H1 (cell line): ENCODE measurements at regions not wholly inside any gene's neighbourhood (a gene's known extent, or its start where the extent isn't known, plus 50 kb on each side); places are given as distances from the start of the nearest gene placed in this dataset.

Experiments used
- CTCF ChIA-PET: fragments of 300-600 bp; sonication (Branson Sonifier 250); formaldehyde crosslinking; loops from one replicate; lab custom pipeline; 2021; ENCODE audit not compliant: partially characterized antibody; lab: Charles Lee
- POLR2A ChIA-PET: fragments of 300-600 bp; sonication (Branson Sonifier 250); formaldehyde crosslinking; loops from one replicate; lab custom pipeline; 2021; ENCODE audit warnings: inconsistent platforms; ENCODE audit not compliant: partially characterized antibody; lab: Charles Lee
- DNase-seq, 2 experiments: peaks; one replicate each; pipeline versions ENCODE4 v3.0.0 to v3.0.0-alpha.2; 2010 to 2022; ENCODE audit warnings: low spot score in 2 of 2, low read depth in 1 of 2, mixed read lengths in 1 of 2
- FAIRE-seq: peaks from 2 replicates; lab custom pipeline; 2011; peaks lifted over from hg19 to GRCh38; lab: Jason Lieb, UNC
- H2AFZ ChIP-seq: 2 replicates; pipeline ENCODE4 v1.8.1; 2012; ENCODE audit warnings: low read length, inconsistent platforms
- H2AK5ac ChIP-seq: 2 replicates; pipeline ENCODE4 v1.6.1; 2013; ENCODE audit warnings: low read depth, low read length
- H2BK120ac ChIP-seq: replicated peaks from 2 replicates; pipeline ENCODE3; 2013; ENCODE audit warnings: low read depth, low read length, inconsistent platforms
- H2BK12ac ChIP-seq: 2 replicates; pipeline ENCODE4 v1.6.1; 2013; ENCODE audit warnings: low read depth, low read length
- H2BK15ac ChIP-seq: 2 replicates; pipeline ENCODE4 v1.6.1; 2013; ENCODE audit warnings: low read length
- H2BK20ac ChIP-seq: 2 replicates; pipeline ENCODE4 v1.6.1; 2013; ENCODE audit warnings: low read length
- H2BK5ac ChIP-seq: 2 replicates; pipeline ENCODE4 v1.6.1; 2013; ENCODE audit warnings: low read depth, low read length
- H3K14ac ChIP-seq: 2 replicates; pipeline ENCODE4 v1.6.1; 2013; ENCODE audit warnings: inconsistent platforms; ENCODE audit not compliant: insufficient read length
- H3K18ac ChIP-seq: 2 replicates; pipeline ENCODE4 v1.6.1; 2013; ENCODE audit warnings: low read length; ENCODE audit errors: extremely low read depth
- H3K23ac ChIP-seq: 2 replicates; pipeline ENCODE4 v1.6.1; 2013; ENCODE audit warnings: inconsistent platforms; ENCODE audit not compliant: insufficient read length
- H3K23me2 ChIP-seq: 2 replicates; pipeline ENCODE4 v1.6.1; 2013; ENCODE audit warnings: low read depth, low read length
- H3K27ac ChIP-seq: 2 replicates; pipeline ENCODE4 v1.6.1; 2011; ENCODE audit warnings: low read depth, low read length, inconsistent platforms
- H3K27me3 ChIP-seq, 4 experiments: replicated peaks in 1 of 4; 1 replicate in 1 of 4; 2 replicates in 3 of 4; pipeline versions ENCODE4 v1.6.1 to v1.8.1; 2011 to 2013; ENCODE audit warnings: low read length in 3 of 4, mild to moderate bottlenecking in 3 of 4, inconsistent platforms in 2 of 4, mixed read lengths in 2 of 4, moderate library complexity in 1 of 4; ENCODE audit not compliant: control insufficient read depth in 3 of 4, insufficient read depth in 3 of 4; ENCODE audit errors: extremely low read depth in 1 of 4
- H3K36me3 ChIP-seq, 4 experiments: 2 replicates each; pipeline versions ENCODE4 v1.6.1 to v1.8.1; 2011 to 2013; ENCODE audit warnings: mild to moderate bottlenecking in 4 of 4, low read length in 3 of 4, moderate library complexity in 2 of 4, control low read depth in 1 of 4, inconsistent platforms in 1 of 4; ENCODE audit not compliant: insufficient read depth in 4 of 4, control insufficient read depth in 2 of 4
- H3K4ac ChIP-seq: replicated peaks from 2 replicates; pipeline ENCODE3; 2013; ENCODE audit warnings: low read length, low read depth, mixed read lengths, inconsistent platforms; ENCODE audit not compliant: insufficient read length
- H3K4me1 ChIP-seq, 4 experiments: replicated peaks in 1 of 4; 1 replicate in 1 of 4; 2 replicates in 3 of 4; pipeline versions ENCODE4 v1.6.1 to v1.8.1; 2011 to 2013; ENCODE audit warnings: low read length in 3 of 4, inconsistent platforms in 2 of 4, mixed read lengths in 1 of 4; ENCODE audit not compliant: insufficient read depth in 4 of 4, control insufficient read depth in 3 of 4
- H3K4me2 ChIP-seq, 2 experiments: 2 replicates each; pipeline versions ENCODE4 v1.6.1 to v1.8.1; 2011 to 2013; ENCODE audit warnings: low read depth in 2 of 2, low read length in 2 of 2, control low read depth in 1 of 2, inconsistent platforms in 1 of 2, mild to moderate bottlenecking in 1 of 2; ENCODE audit not compliant: insufficient read depth in 1 of 2
- H3K4me3 ChIP-seq, 4 experiments: fragments of 200-600, 300-600 bp in 1 of 4; sonication (generic), shearing (Covaris generic), sonication (Bioruptor Twin) in 1 of 4; 2 replicates each; pipeline versions ENCODE4 v1.5.1 to v1.8.1; 2011 to 2016; ENCODE audit warnings: low read length in 4 of 4, low read depth in 3 of 4, control low read depth in 2 of 4, inconsistent platforms in 2 of 4, mild to moderate bottlenecking in 2 of 4, mixed read lengths in 1 of 4, moderate library complexity in 1 of 4; ENCODE audit not compliant: insufficient read depth in 2 of 4; ENCODE audit errors: extremely low read depth in 1 of 4
- H3K56ac ChIP-seq: replicated peaks from 2 replicates; pipeline ENCODE3; 2013; ENCODE audit warnings: low read depth, mild to moderate bottlenecking, mixed read lengths, low read length, inconsistent platforms; ENCODE audit not compliant: insufficient read length
- H3K79me1 ChIP-seq: 2 replicates; pipeline ENCODE4 v1.6.1; 2013; ENCODE audit warnings: low read depth, low read length, control low read depth
- H3K79me2 ChIP-seq, 2 experiments: 2 replicates each; pipeline versions ENCODE4 v1.6.1 to v1.8.1; 2012 to 2013; ENCODE audit warnings: low read length in 2 of 2, mild to moderate bottlenecking in 2 of 2, inconsistent platforms in 1 of 2; ENCODE audit not compliant: insufficient read depth in 2 of 2, control insufficient read depth in 1 of 2
- H3K9ac ChIP-seq, 4 experiments: replicated peaks in 1 of 4; 1 replicate in 1 of 4; 2 replicates in 3 of 4; pipeline versions ENCODE4 v1.6.1 to v1.8.1; 2011 to 2013; ENCODE audit warnings: low read depth in 3 of 4, low read length in 3 of 4, control low read depth in 2 of 4, mild to moderate bottlenecking in 2 of 4, moderate library complexity in 2 of 4, inconsistent platforms in 1 of 4; ENCODE audit errors: extremely low read depth in 1 of 4
- H3K9me3 ChIP-seq, 2 experiments: 2 replicates each; pipeline versions ENCODE4 v1.6.1 to v1.8.1; 2012 to 2013; ENCODE audit warnings: mild to moderate bottlenecking in 2 of 2, moderate library complexity in 2 of 2, control low read depth in 1 of 2, inconsistent platforms in 1 of 2, low read depth in 1 of 2, low read length in 1 of 2, mixed read lengths in 1 of 2; ENCODE audit not compliant: insufficient read depth in 2 of 2
- H4K20me1 ChIP-seq, 2 experiments: replicated peaks in 1 of 2; 2 replicates each; pipeline versions ENCODE3 to v1.8.1; 2011 to 2013; ENCODE audit warnings: inconsistent platforms in 2 of 2, low read length in 2 of 2, mild to moderate bottlenecking in 1 of 2; ENCODE audit not compliant: insufficient read depth in 2 of 2, control insufficient read depth in 1 of 2
- H4K5ac ChIP-seq: 2 replicates; pipeline ENCODE4 v1.6.1; 2013; ENCODE audit warnings: low read length, low read depth, mixed read lengths, inconsistent platforms; ENCODE audit not compliant: insufficient read length
- H4K8ac ChIP-seq: 2 replicates; pipeline ENCODE4 v1.8.0; 2013; ENCODE audit warnings: mild to moderate bottlenecking, moderate library complexity, low read length, inconsistent platforms; ENCODE audit not compliant: insufficient read depth; ENCODE audit errors: extremely low read depth
- H4K91ac ChIP-seq: replicated peaks from 2 replicates; pipeline ENCODE3; 2013; ENCODE audit warnings: low read length, mixed read lengths, inconsistent platforms; ENCODE audit not compliant: insufficient read length
- HDAC6 ChIP-seq: IDR thresholded peaks from one replicate; pipeline ENCODE4 v1.7.1; 2012; ENCODE audit warnings: low read depth, mild to moderate bottlenecking, inconsistent platforms, low read length, moderate library complexity
- KDM5A ChIP-seq: fragments of 200-600 bp; IDR thresholded peaks from 2 replicates; pipeline ENCODE4 v1.7.1; 2012; ENCODE audit warnings: mild to moderate bottlenecking, low read length, inconsistent platforms, mixed read lengths
- RAD21 ChIP-seq, 2 experiments: IDR thresholded peaks in 1 of 2; conservative IDR thresholded peaks in 1 of 2; 2 replicates each; pipeline ENCODE4 v1.6.1; 2011; ENCODE audit warnings: low read depth in 2 of 2, low read length in 2 of 2, improper control_type of control experiment in 1 of 2, inconsistent platforms in 1 of 2, mild to moderate bottlenecking in 1 of 2, moderate library complexity in 1 of 2
- SIRT6 ChIP-seq: IDR thresholded peaks from one replicate; pipeline ENCODE4 v1.7.1; 2012; ENCODE audit warnings: low read length, inconsistent platforms
- TAF1 ChIP-seq: IDR thresholded peaks from 2 replicates; pipeline ENCODE4 v1.6.1; 2011; ENCODE audit warnings: mild to moderate bottlenecking, low read depth, low read length
- TBP ChIP-seq: IDR thresholded peaks from 2 replicates; pipeline ENCODE4 v1.6.1; 2011; ENCODE audit warnings: low read depth, low read length, improper control_type of control experiment
- TCF12 ChIP-seq: IDR thresholded peaks from 2 replicates; pipeline ENCODE4 v1.6.1; 2011; ENCODE audit warnings: low read depth, mild to moderate bottlenecking, low read length
- WGBS, 2 experiments: shearing (Covaris generic) in 1 of 2; methylation state at CpG; one replicate each; pipeline versions ENCODE4 v1.1.6 to v1.1.7; 2013 to 2015; ENCODE audit warnings: low lambda C conversion rate in 2 of 2, mixed read lengths in 2 of 2, inconsistent platforms in 1 of 2, low coverage in 1 of 2, missing lambda C conversion rate in 1 of 2; ENCODE audit not compliant: insufficient replicate concordance in 2 of 2, insufficient coverage in 1 of 2, insufficient read length in 1 of 2; ENCODE audit errors: extremely low coverage in 1 of 2, missing lambda C conversion rate in 1 of 2; 5-methylcytosine and 5-hydroxymethylcytosine counted together
- TF ChIP-seq, protein P1 (sequence below): IDR thresholded peaks from 2 replicates; pipeline ENCODE4 v1.6.1; 2012; ENCODE audit warnings: low read length, inconsistent platforms

DNA sequence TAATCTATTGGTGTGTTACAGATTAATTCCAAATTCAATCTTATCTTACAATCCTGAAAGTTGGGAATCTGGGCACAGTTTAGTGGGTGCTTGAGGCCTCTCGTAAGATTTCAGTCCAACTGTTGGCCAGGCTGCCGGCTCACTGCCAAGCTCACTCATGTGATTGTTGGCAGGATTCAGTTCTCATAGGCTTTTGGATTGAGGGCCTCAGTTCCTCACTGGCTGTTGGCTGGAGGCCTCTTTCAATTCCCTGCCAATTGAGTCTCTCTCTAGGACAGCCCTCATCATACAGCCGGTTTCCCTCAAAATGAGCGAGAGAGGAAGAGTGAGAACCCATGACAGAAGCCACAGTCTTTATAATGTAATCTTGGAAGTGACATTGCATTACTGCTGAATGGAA is 123.5 kb upstream of the FBXO33 start:
- Histone ChIP-seq H2BK15ac (no peak overlapping the region), H3K79me2 (no peaks in the 10 kb centered on the region), H3K23me2 (no peaks in the 10 kb centered on the region), H3K4me3 (no peak overlapping the region), H3K18ac (no peak overlapping the region), H3K4me2 (no peak overlapping the region), H3K4ac (no peak overlapping the region), H4K91ac (no peak overlapping the region), H3K79me1 (no peaks in the 10 kb centered on the region), H2BK5ac (no peak overlapping the region), H3K27me3 (no peaks in the 10 kb centered on the region), H3K9me3 (peaks cover 3 to 9% of the 10 kb centered on the region in 2 experiments; a peak in 2 of 4 replicates), H2BK120ac (no peak overlapping the region), H2BK20ac (no peak overlapping the region), H3K27ac (no peak overlapping the region), H3K9ac (no peak overlapping the region; a peak in 1 of 7 replicates), H3K14ac (no peak overlapping the region), H4K5ac (no peak overlapping the region), H4K8ac (no peak overlapping the region), H4K20me1 (no peaks in the 10 kb centered on the region), H3K4me1 (no peaks in the 10 kb centered on the region), H2AFZ (no peak overlapping the region), H2BK12ac (no peak overlapping the region), H3K36me3 (no peaks in the 10 kb centered on the region), H3K23ac (no peak overlapping the region), H2AK5ac (no peak overlapping the region), H3K56ac (no peak overlapping the region)
- CTCF ChIA-PET = no interaction called here
- POLR2A ChIA-PET = no interaction called here
- 76% methylated on average over 4 of the region's 4 CpGs; no CpG with 5 or more reads in 1 of the 2 experiments for WGBS, 2 experiments
- DNase-seq (no peak), FAIRE-seq (no peak)
- TF ChIP-seq TAF1 (no peak), HDAC6 (no peak), SIRT6 (no peak), RAD21 (IDR thresholded peaks at IDR 0.05 in 1 of 2, conservative IDR thresholded peaks at IDR 0.05 in 1 of 2; ENCODE audit: low read depth in 2 of 2, low read length in 2 of 2) (no peak), KDM5A (no peak), TBP (no peak), TCF12 (no peak)
- TF ChIP-seq, protein P1, sequence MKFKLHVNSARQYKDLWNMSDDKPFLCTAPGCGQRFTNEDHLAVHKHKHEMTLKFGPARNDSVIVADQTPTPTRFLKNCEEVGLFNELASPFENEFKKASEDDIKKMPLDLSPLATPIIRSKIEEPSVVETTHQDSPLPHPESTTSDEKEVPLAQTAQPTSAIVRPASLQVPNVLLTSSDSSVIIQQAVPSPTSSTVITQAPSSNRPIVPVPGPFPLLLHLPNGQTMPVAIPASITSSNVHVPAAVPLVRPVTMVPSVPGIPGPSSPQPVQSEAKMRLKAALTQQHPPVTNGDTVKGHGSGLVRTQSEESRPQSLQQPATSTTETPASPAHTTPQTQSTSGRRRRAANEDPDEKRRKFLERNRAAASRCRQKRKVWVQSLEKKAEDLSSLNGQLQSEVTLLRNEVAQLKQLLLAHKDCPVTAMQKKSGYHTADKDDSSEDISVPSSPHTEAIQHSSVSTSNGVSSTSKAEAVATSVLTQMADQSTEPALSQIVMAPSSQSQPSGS = no peak
